GM12892 (cell line): ENCODE measurements at regions not wholly inside any gene's neighbourhood (a gene's known extent, or its start where the extent isn't known, plus 50 kb on each side); places are given as distances from the start of the nearest gene placed in this dataset.

Experiments used
- POLR2A ChIP-seq: IDR thresholded peaks from 2 replicates; pipeline ENCODE4 v1.6.1; 2011; ENCODE audit warnings: low read depth, low read length, control low read depth
- TAF1 ChIP-seq: IDR thresholded peaks from 2 replicates; pipeline ENCODE4 v1.6.1; 2011; ENCODE audit warnings: low read depth, mild to moderate bottlenecking, control low read depth, low read length, borderline replicate concordance

- no peak for TF ChIP-seq POLR2A
- TF ChIP-seq TAF1: no peak
Measured at GRCh38 chr16:64731891-64732290, 390.0 kb downstream of the CDH11 start.
